ENCODE measurements at regions not wholly inside any gene's neighbourhood (a gene's known extent, or its start where the extent isn't known, plus 50 kb on each side); places are given as distances from the start of the nearest gene placed in this dataset.

- TF ChIP-seq, protein P1, sequence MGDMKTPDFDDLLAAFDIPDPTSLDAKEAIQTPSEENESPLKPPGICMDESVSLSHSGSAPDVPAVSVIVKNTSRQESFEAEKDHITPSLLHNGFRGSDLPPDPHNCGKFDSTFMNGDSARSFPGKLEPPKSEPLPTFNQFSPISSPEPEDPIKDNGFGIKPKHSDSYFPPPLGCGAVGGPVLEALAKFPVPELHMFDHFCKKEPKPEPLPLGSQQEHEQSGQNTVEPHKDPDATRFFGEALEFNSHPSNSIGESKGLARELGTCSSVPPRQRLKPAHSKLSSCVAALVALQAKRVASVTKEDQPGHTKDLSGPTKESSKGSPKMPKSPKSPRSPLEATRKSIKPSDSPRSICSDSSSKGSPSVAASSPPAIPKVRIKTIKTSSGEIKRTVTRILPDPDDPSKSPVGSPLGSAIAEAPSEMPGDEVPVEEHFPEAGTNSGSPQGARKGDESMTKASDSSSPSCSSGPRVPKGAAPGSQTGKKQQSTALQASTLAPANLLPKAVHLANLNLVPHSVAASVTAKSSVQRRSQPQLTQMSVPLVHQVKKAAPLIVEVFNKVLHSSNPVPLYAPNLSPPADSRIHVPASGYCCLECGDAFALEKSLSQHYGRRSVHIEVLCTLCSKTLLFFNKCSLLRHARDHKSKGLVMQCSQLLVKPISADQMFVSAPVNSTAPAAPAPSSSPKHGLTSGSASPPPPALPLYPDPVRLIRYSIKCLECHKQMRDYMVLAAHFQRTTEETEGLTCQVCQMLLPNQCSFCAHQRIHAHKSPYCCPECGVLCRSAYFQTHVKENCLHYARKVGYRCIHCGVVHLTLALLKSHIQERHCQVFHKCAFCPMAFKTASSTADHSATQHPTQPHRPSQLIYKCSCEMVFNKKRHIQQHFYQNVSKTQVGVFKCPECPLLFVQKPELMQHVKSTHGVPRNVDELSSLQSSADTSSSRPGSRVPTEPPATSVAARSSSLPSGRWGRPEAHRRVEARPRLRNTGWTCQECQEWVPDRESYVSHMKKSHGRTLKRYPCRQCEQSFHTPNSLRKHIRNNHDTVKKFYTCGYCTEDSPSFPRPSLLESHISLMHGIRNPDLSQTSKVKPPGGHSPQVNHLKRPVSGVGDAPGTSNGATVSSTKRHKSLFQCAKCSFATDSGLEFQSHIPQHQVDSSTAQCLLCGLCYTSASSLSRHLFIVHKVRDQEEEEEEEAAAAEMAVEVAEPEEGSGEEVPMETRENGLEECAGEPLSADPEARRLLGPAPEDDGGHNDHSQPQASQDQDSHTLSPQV (IDR thresholded peaks at IDR 0.05): no peak
- no peak for TF ChIP-seq ZNF384 (IDR thresholded peaks at IDR 0.05; ENCODE audit: borderline replicate concordance, low read depth, low read length)
- TF ChIP-seq SMC3 (IDR thresholded peaks at IDR 0.05; ENCODE audit: borderline replicate concordance, low read length): no peak
- TF ChIP-seq, protein P2, sequence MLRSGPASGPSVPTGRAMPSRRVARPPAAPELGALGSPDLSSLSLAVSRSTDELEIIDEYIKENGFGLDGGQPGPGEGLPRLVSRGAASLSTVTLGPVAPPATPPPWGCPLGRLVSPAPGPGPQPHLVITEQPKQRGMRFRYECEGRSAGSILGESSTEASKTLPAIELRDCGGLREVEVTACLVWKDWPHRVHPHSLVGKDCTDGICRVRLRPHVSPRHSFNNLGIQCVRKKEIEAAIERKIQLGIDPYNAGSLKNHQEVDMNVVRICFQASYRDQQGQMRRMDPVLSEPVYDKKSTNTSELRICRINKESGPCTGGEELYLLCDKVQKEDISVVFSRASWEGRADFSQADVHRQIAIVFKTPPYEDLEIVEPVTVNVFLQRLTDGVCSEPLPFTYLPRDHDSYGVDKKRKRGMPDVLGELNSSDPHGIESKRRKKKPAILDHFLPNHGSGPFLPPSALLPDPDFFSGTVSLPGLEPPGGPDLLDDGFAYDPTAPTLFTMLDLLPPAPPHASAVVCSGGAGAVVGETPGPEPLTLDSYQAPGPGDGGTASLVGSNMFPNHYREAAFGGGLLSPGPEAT (IDR thresholded peaks at IDR 0.05; ENCODE audit: low read depth): no peak
Observed at GRCh38 chr20:41770965-41771364, 152.8 kb upstream of the CHD6 start (continued).

- no peak overlapping the region for H3K4me2 ChIP-seq (ENCODE audit: control insufficient read depth, insufficient read depth)
- H3K27ac ChIP-seq (ENCODE audit: control insufficient read depth, insufficient read depth): no peak overlapping the region
- no peaks in the 10 kb centered on the region for H3K4me1 ChIP-seq (ENCODE audit: control insufficient read depth, insufficient read depth, low read length)
- TF ChIP-seq ZBTB40 (IDR thresholded peaks at IDR 0.05; ENCODE audit: borderline replicate concordance): no peak
- TF ChIP-seq IRF3 (IDR thresholded peaks at IDR 0.05): no peak
- TF ChIP-seq RAD21 (IDR thresholded peaks at IDR 0.05; ENCODE audit: insufficient read depth, low read depth, low read length): no peak
- TF ChIP-seq, protein P2 (IDR thresholded peaks at IDR 0.05; ENCODE audit: low read depth): no peak
- no peak for TF ChIP-seq FOS (IDR thresholded peaks at IDR 0.05; ENCODE audit: borderline replicate concordance, extremely low read depth, insufficient read length)
- H3K79me2 ChIP-seq (ENCODE audit: control insufficient read depth, insufficient read depth, low read length): no peaks in the 10 kb centered on the region
- ChIA-PET CTCF (interaction anchor here (0.7 kb wide), 1 partner anchor 57 kb away, joined by 3 read pairs; no protein-coding TSS in a partner anchor), RAD21 (ENCODE audit: unreplicated experiment) (no interaction called here), POLR2A (no interaction called here), SMC1A (ENCODE audit: uncharacterized antibody, unreplicated experiment) (no interaction called here)
- H3K4me3 ChIP-seq: no peak overlapping the region
- no peaks in the 10 kb centered on the region for H3K9me3 ChIP-seq (replicated peaks; ENCODE audit: control insufficient read depth, insufficient read depth, low read length)
- BruUV-seq (replicated peaks): no TSS peak
- H3K9ac ChIP-seq (ENCODE audit: control insufficient read depth, insufficient read depth, low read length): no peak overlapping the region
- WGBS (ENCODE audit: insufficient coverage, insufficient replicate concordance, low lambda C conversion rate, missing lambda C conversion rate): 23% methylated on average over 3 of the region's 3 CpGs
- DNase-seq (ENCODE audit: low read depth, low spot score) (no peak), FAIRE-seq (no peak), ATAC-seq (no peak)
- intact Hi-C loops (cut with micrococcal nuclease; ENCODE audit: unreplicated experiment) (no loop called here), in situ Hi-C loops (cut with MboI) (no loop called here)
- H4K20me1 ChIP-seq (ENCODE audit: control insufficient read depth, insufficient read depth): no peaks in the 10 kb centered on the region
- H3K36me3 ChIP-seq (ENCODE audit: control insufficient read depth in 2 of 2, insufficient read depth in 2 of 2, low read length in 1 of 2): no peaks in the 10 kb centered on the region
- no peaks in the 10 kb centered on the region for H3K27me3 ChIP-seq (replicated peaks in 1 of 2; ENCODE audit: control insufficient read depth in 2 of 2, insufficient read depth in 2 of 2, low read length in 1 of 2)
- H2AFZ ChIP-seq (ENCODE audit: control insufficient read depth, low read depth, low read length): no peak overlapping the region
Observed at GRCh38 chr20:41770427-41770826, 152.2 kb upstream of the CHD6 start.
